GM18868 (cell line): ENCODE measurements at regions not wholly inside any gene's neighbourhood (a gene's known extent, or its start where the extent isn't known, plus 50 kb on each side); places are given as distances from the start of the nearest gene placed in this dataset.

Source experiments
- ATAC-seq: cut with Tn5 transposase; IDR thresholded peaks from one replicate; pipeline ENCODE4 v1.9.1; 2021; ENCODE audit warnings: mild to moderate bottlenecking, moderate library complexity; ENCODE audit not compliant: unreplicated experiment

GRCh38 chr5:123865641-123866040 is 353.7 kb downstream of the CSNK1G3 start:
- ATAC-seq, result no peak

- ATAC-seq, result no peak
Observed at GRCh38 chr5:123864578-123864977, 352.6 kb downstream of the CSNK1G3 start.

GRCh38 chr5:123858938-123859337 is 347.0 kb downstream of the CSNK1G3 start:
- ATAC-seq, result no peak

- ATAC-seq, result no peak
Observed at GRCh38 chr5:123856766-123857165, 344.8 kb downstream of the CSNK1G3 start.

DNA sequence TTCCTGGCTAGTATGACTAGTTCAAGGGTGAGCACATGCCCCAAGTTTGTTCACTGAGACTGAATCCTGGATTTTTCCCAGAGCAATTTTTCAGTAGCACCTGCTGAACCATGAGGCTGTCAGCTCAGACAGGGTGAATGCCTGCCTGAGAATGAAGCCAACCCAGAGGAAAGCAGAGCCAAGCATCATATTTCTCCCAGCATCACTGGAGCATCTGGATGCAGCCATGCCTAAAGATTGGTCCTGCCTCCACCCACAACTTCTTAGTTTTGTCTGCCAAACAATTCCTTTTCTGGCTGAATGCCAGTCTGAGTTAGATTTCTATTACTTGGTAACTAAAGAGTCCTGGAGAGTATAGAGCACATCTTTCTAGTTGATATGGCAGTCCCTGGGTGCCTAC is 343.6 kb downstream of the CSNK1G3 start:
- ATAC-seq, result no peak

GRCh38 chr5:123845356-123846100 is 333.6 kb downstream of the CSNK1G3 start:
- ATAC-seq, result peak; percentile 42

- peak; percentile 69 for ATAC-seq
Observed at GRCh38 chr5:123844873-123845272, 332.9 kb downstream of the CSNK1G3 start.

GRCh38 chr5:123835421-123835820 is 323.4 kb downstream of the CSNK1G3 start:
- peak; percentile 40 for ATAC-seq

DNA sequence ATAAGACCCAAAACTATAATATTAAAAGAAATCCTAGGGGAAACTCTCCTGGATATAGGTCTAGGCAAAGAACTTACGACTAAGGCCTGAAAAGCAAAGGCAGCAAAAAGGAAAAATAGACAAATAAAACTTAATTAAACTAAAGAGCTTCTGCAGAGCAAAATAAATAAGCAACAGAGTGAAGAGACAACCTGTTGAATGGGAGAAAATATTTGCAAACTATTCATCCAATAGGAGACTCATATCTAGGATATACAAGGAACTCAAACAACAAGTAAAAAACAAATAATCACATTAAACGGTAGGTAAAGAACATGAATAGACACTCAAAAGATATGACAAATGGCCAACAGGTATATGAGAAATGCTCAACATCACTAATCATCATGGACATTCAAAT is 318.6 kb downstream of the CSNK1G3 start:
- ATAC-seq, result no peak

- ATAC-seq, result no peak
Observed at GRCh38 chr5:123827811-123828210, 315.8 kb downstream of the CSNK1G3 start.

DNA sequence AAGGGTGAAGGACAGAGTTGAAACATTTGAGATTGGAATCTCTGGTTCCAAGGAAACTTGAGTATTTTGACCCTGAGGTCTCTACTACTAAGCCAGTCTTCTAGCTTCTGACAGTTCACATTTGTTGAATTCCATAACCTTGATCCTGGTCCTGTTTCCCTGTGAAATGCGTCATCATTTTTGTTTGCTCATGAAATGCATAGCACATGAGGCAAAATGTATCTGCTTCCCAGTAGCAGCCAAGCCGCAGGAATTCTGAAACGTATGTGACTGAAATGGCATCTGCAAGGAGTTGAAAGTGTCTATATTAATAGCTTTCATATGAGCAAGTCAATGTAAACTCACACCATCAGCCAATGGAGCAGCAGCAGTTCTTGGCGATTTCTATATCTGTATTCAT is 307.9 kb downstream of the CSNK1G3 start:
- ATAC-seq, result no peak

DNA sequence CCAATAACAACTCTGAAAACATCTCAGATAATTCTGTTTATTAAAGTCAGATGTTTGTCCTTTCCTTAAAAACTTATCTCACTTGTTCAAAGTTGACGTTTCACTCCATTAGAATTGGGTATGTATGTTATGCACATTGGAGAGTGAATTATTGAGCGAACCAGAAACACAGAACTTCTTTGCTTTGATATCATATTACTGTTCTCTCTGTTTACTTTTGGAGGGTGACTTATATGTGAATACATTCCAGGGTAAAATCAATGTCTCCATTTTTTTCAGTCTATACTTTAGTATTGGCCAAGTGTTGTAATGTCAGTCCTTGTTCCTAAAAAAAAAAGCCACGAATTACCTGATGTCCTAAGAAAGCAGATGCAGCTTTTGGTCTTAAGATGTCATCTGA is 307.4 kb downstream of the CSNK1G3 start:
- no peak for ATAC-seq

- ATAC-seq, result no peak
Observed at GRCh38 chr5:123817267-123817666, 305.3 kb downstream of the CSNK1G3 start.

GRCh38 chr5:123814801-123815470 is 303.0 kb downstream of the CSNK1G3 start:
- ATAC-seq, result no peak

- peak; percentile 68 for ATAC-seq
Observed at GRCh38 chr5:123813937-123814624, 302.1 kb downstream of the CSNK1G3 start.

- ATAC-seq, result no peak
Observed at GRCh38 chr5:123813264-123813663, 301.3 kb downstream of the CSNK1G3 start.

- no peak for ATAC-seq
Observed at GRCh38 chr5:123811831-123812230, 299.9 kb downstream of the CSNK1G3 start.

DNA sequence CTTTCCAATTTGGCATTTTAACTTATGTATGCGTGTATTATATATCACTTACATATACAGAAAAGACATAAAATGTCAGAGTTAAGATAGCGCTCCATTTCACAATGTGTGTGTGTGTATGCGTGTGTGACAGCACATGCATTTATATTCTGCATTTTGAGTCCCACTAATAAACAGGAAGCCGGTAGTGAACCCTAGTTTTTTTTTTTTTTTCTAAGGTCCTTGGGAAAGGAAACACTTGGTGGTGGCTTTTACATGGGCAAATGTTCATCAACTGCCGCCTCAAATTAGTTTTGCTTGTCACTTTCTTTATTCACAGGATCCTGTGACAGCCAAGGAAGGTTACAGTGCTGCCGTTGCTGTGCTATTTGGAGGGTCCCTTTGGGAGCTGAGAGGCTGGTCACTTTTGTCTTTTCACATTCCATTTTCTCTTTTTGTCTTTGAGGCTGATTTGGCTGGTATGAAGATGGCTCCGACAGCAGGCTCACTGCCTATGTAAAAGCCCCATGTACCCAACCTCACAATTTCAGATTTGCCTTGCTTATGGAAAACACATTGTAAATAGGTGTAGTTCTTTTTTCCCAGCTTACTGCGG is 298.9 kb downstream of the CSNK1G3 start:
- no peak for ATAC-seq

- no peak for ATAC-seq
Observed at GRCh38 chr5:123810253-123810652, 298.3 kb downstream of the CSNK1G3 start.

DNA sequence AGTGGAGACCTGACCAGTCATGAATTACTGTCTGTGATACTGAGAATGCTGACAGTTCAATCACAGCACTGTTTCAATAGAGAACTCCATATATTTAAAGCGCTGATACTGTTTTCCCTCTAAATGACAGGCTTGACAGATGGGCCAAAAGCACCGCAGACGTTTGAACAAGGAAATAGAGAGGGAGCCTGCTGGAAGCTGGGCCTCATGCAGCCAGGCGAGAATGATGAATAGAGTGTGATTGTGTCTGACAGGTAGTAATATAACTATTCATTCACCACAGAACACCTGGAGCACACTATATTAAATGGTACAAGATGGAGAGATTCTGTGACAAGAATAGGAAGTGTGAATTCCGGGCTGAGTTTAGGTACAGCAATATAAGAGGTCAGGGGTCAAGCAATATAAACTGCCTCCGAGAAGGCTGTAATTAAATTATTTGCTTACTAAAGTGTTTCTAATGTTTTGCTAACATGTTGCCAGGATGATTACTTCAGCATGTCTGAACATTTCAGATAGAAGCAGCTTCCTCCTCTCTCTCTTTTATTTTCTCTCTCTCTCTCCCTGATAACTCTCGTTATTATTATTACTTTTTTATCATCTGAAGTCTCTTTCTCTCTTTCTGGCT is 297.7 kb downstream of the CSNK1G3 start:
- no peak for ATAC-seq
